Lower lobe of right lung (tissue), 2 donors: ENCODE measurements at regions not wholly inside any gene's neighbourhood (a gene's known extent, or its start where the extent isn't known, plus 50 kb on each side); places are given as distances from the start of the nearest gene placed in this dataset.

ENCODE experiments used
- ATAC-seq, 2 donors: fragments of 200-7000 bp; cut with Tn5 transposase; one replicate each; pipeline ENCODE4 v1.9.1; 2020 to 2022; ENCODE audit warnings: mild to moderate bottlenecking in 2 of 2, moderate library complexity in 2 of 2
- DNase-seq: peaks from one replicate; pipeline ENCODE4 v3.0.0-alpha.2; 2020
- H3K27ac ChIP-seq: fragments of 200-600 bp; one replicate; pipeline ENCODE4 v1.8.0; 2022
- H3K27me3 ChIP-seq: fragments of 200-600 bp; one replicate; pipeline ENCODE4 v1.8.0; 2022; ENCODE audit warnings: low read depth
- H3K36me3 ChIP-seq: fragments of 200-600 bp; one replicate; pipeline ENCODE4 v1.8.0; 2022; ENCODE audit warnings: mild to moderate bottlenecking
- H3K4me1 ChIP-seq: fragments of 200-600 bp; one replicate; pipeline ENCODE4 v1.8.0; 2022
- H3K4me3 ChIP-seq: fragments of 200-600 bp; one replicate; pipeline ENCODE4 v1.8.0; 2022; ENCODE audit warnings: mild to moderate bottlenecking
- H3K9me3 ChIP-seq: fragments of 200-600 bp; one replicate; pipeline ENCODE4 v1.8.0; 2022
- CTCF ChIP-seq: fragments of 200-600 bp; IDR thresholded peaks from one replicate; pipeline ENCODE4 v1.8.0; 2022; ENCODE audit warnings: antibody characterized with exemption, mild to moderate bottlenecking
- intact Hi-C: fragments of 100-400 bp; cut with DNase I; formaldehyde crosslinking; loops from one replicate; pipeline ENCODE4 v1.11.0; 2022
- donor health status: DM: no; HTN: yes; CAD: no; lungs with severe emphysema.

DNA sequence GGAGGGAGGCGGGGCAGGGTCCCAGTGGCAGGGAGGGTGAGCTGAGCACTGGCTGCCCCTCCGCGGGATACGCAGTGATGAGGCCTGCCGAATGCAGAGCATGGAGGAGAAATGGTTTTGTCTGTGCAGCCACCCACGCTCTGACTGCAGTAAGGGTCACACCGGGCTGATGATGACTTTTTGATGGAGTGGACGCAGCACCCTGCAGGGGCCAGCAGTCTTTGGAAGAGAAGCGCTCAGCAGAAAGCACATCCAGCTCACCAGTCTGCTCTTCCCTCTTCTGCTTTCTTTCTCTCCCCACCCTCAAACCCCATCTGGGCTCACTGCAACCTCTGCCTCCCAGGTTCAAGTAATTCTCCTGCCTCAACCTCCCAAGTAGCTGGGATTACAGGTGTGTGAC, 61.9 kb upstream of the ATP1A1 start:
- Histone ChIP-seq H3K9me3 (no peaks in the 10 kb centered on the region), H3K27ac (peak overlapping the region; percentile 69), H3K4me1 (peaks cover 28% of the 10 kb centered on the region), H3K4me3 (no peak overlapping the region), H3K27me3 (no peaks in the 10 kb centered on the region), H3K36me3 (no peaks in the 10 kb centered on the region)
- ATAC-seq (no peak), DNase-seq (no peak)
- no peak for TF ChIP-seq CTCF
- intact Hi-C loops = no loop called here

DNA sequence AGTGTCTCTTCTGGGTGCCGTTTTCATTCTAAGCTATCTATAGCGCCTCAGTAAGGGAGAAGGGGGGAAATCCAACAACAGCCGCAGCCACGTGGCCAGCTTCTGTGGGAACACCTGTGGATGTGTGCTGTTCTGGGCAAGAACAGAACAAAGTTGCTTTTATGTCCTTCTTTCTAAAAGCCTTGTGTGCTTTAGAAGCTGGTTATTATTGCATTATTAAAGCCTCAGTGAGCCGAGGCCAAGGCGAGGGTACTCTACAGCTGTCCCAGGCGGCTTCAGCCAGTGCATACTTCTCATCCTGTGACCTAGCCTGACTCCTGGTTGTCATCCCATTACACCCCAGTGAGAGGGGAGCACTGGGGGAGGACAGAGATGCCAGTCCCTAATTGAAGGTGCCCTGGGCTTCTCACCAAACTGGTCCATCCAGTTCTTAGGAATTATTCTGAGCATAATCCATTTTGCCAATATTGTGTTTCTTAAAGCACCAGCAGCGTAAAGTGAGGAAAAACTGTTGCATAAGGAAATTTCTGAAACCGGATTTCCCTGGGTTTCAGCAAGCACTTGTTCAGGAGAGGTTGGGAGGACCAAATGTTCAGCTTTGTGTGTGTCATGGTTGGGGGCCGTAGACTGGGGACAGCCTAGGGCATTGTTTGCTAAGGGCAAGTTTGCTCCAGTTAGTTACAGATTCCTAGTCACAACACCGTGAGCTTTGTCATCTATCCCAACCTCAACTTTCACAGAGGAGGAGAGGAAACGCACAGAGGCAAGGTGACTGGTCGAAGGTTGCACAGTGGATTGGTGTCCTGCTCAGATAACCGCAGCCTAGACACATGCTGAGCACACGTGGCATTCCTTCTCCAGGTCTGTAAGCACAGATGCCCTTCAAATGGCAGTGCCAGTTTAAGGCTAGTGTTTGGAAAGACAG, 61.0 kb upstream of the ATP1A1 start:
- no peak for TF ChIP-seq CTCF
- Histone ChIP-seq H3K4me1 (peaks cover 28% of the 10 kb centered on the region), H3K27me3 (no peaks in the 10 kb centered on the region), H3K27ac (peak overlapping the region; percentile 69), H3K4me3 (no peak overlapping the region), H3K36me3 (no peaks in the 10 kb centered on the region), H3K9me3 (no peaks in the 10 kb centered on the region)
- intact Hi-C loops = no loop called here
- DNase-seq = peak; percentile 48
- ATAC-seq = peak; percentile 83 to 87

- H3K4me3 ChIP-seq = no peak overlapping the region
- peak in 1 of 2 donors; percentile 38 for ATAC-seq
- peak overlapping the region; percentile 69 for H3K27ac ChIP-seq
- H3K27me3 ChIP-seq = no peaks in the 10 kb centered on the region
- H3K4me1 ChIP-seq = peaks cover 28% of the 10 kb centered on the region
- no peak for TF ChIP-seq CTCF
- H3K9me3 ChIP-seq = no peaks in the 10 kb centered on the region
- no peaks in the 10 kb centered on the region for H3K36me3 ChIP-seq
- no peak for DNase-seq
- intact Hi-C loops = no loop called here
Observed at GRCh38 chr1:116312681-116313069, 60.4 kb upstream of the ATP1A1 start.

DNA sequence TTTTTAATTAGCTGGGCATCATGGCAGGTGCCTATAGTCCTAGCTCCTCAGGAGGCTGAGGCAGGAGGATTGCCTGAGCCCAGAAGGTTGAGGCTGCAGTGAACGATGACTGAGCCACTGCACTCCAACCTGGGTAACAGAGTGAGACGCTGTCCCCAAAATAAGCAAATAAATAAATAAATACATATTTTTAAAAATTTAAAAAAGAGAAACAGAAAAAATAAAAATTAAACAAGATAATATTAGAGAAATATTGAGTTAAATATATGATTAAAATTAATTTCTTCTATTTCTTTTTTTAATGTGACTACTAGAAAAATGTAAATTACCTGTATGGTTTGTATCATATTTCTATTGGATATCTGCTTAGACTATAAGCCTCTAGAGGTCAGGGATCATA, 59.3 kb upstream of the ATP1A1 start:
- ATAC-seq (no peak), DNase-seq (no peak)
- no peak overlapping the region for H3K27ac ChIP-seq
- no peaks in the 10 kb centered on the region for H3K27me3 ChIP-seq
- H3K4me3 ChIP-seq = no peak overlapping the region
- H3K9me3 ChIP-seq = no peaks in the 10 kb centered on the region
- intact Hi-C loops = no loop called here
- TF ChIP-seq CTCF = no peak
- H3K4me1 ChIP-seq = peaks cover 28% of the 10 kb centered on the region
- H3K36me3 ChIP-seq = no peaks in the 10 kb centered on the region

DNA sequence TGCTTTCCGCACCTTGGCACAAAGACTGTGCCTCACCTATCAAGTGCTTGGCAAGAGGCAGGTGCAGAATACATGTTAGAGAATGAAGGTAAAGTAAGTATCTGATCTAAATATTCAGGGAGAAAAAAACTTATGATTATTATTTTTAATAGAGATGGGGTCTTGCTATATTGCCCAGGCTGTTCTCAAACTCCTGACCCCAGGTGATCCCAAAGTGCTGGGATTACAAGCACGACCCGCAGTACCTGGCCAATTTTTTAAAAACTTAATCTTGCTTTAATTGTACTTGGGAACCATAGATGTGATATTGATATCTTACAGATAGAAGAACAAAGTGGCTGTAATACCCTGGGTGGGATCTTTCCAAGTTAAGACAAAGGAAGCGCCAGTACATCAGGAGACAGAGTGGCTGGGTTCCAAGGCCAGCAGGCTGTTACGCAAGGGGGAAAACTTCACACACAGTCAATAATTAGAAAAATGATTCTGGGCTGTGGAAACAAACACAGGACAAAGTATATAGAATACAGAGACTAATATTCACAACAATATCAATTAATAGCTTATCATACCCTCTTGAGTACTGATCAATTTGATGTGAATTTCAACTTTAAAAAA, 58.6 kb upstream of the ATP1A1 start:
- ATAC-seq = no peak
- H3K27me3 ChIP-seq = no peaks in the 10 kb centered on the region
- H3K36me3 ChIP-seq = no peaks in the 10 kb centered on the region
- H3K4me1 ChIP-seq = peaks cover 28% of the 10 kb centered on the region
- intact Hi-C loops = no loop called here
- H3K9me3 ChIP-seq = no peaks in the 10 kb centered on the region
- H3K4me3 ChIP-seq = no peak overlapping the region
- no peak overlapping the region for H3K27ac ChIP-seq
- TF ChIP-seq CTCF = no peak
- DNase-seq = no peak
